ENCODE measurements at regions not wholly inside any gene's neighbourhood (a gene's known extent, or its start where the extent isn't known, plus 50 kb on each side); places are given as distances from the start of the nearest gene placed in this dataset.

GRCh38 chr18:55142410-55142809, 183.1 kb upstream of the CCDC68 start:
- intact Hi-C loops (cut with micrococcal nuclease) = no loop called here
- H3K36me3 Mint-ChIP-seq (ENCODE audit: low read depth) = no peaks in the 10 kb centered on the region
- H3K4me1 Mint-ChIP-seq (ENCODE audit: low read depth) = no peaks in the 10 kb centered on the region
- CTCF ChIA-PET = no interaction called here
- DNase-seq = no peak
- peaks cover 8% of the 10 kb centered on the region for H3K9me3 Mint-ChIP-seq
- no peak overlapping the region for H3K27ac Mint-ChIP-seq
- POLR2A ChIA-PET = no interaction called here
- no peak overlapping the region for H3K4me3 Mint-ChIP-seq
- peaks cover 4% of the 10 kb centered on the region for H3K27me3 Mint-ChIP-seq
- no peak for TF ChIP-seq CTCF (IDR thresholded peaks at IDR 0.05)
- ATAC-seq = no peak

- TF ChIP-seq CTCF (IDR thresholded peaks at IDR 0.05) = no peak
Observed at GRCh38 chr18:55141318-55141717, 182.1 kb upstream of the CCDC68 start.

GRCh38 chr18:55139836-55140235, 180.6 kb upstream of the CCDC68 start:
- DNase-seq (no peak), ATAC-seq (no peak)
- TF ChIP-seq CTCF (IDR thresholded peaks at IDR 0.05) = no peak
- Mint-ChIP-seq H3K4me3 (no peak overlapping the region), H3K27me3 (no peaks in the 10 kb centered on the region), H3K4me1 (ENCODE audit: low read depth) (no peaks in the 10 kb centered on the region), H3K9me3 (peaks cover 3% of the 10 kb centered on the region), H3K27ac (no peak overlapping the region), H3K36me3 (ENCODE audit: low read depth) (no peaks in the 10 kb centered on the region)
- ChIA-PET CTCF (no interaction called here), POLR2A (no interaction called here)
- intact Hi-C loops (cut with micrococcal nuclease) = no loop called here

More at GRCh38 chr18:55141318-55141717, 182.1 kb upstream of the CCDC68 start:
- H3K36me3 Mint-ChIP-seq (ENCODE audit: low read depth) = no peaks in the 10 kb centered on the region
- no peak for DNase-seq
- H3K9me3 Mint-ChIP-seq = peaks cover 8% of the 10 kb centered on the region
- POLR2A ChIA-PET = no interaction called here
- CTCF ChIA-PET = no interaction called here
- no peak overlapping the region for H3K27ac Mint-ChIP-seq
- no peak overlapping the region for H3K4me3 Mint-ChIP-seq
- H3K4me1 Mint-ChIP-seq (ENCODE audit: low read depth) = no peaks in the 10 kb centered on the region
- intact Hi-C loops (cut with micrococcal nuclease) = no loop called here
- H3K27me3 Mint-ChIP-seq = peaks cover 4% of the 10 kb centered on the region
- no peak for ATAC-seq

- no peaks in the 10 kb centered on the region for H3K27me3 Mint-ChIP-seq
- no peaks in the 10 kb centered on the region for H3K4me1 Mint-ChIP-seq (ENCODE audit: low read depth)
- ChIA-PET CTCF (no interaction called here), POLR2A (no interaction called here)
- TF ChIP-seq CTCF (IDR thresholded peaks at IDR 0.05) = no peak
- H3K36me3 Mint-ChIP-seq (ENCODE audit: low read depth) = no peaks in the 10 kb centered on the region
- intact Hi-C loops (cut with micrococcal nuclease) = no loop called here
- ATAC-seq (no peak), DNase-seq (no peak)
- H3K4me3 Mint-ChIP-seq = no peak overlapping the region
- H3K27ac Mint-ChIP-seq = no peak overlapping the region
- peaks cover 3% of the 10 kb centered on the region for H3K9me3 Mint-ChIP-seq
Observed at GRCh38 chr18:55139307-55139706, 180.0 kb upstream of the CCDC68 start.

- H3K36me3 Mint-ChIP-seq (ENCODE audit: low read depth) = no peaks in the 10 kb centered on the region
- intact Hi-C loops (cut with micrococcal nuclease) = no loop called here
- no peak for TF ChIP-seq CTCF (IDR thresholded peaks at IDR 0.05)
- DNase-seq (no peak), ATAC-seq (no peak)
- no peaks in the 10 kb centered on the region for H3K9me3 Mint-ChIP-seq
- no peaks in the 10 kb centered on the region for H3K27me3 Mint-ChIP-seq
- H3K4me3 Mint-ChIP-seq = no peak overlapping the region
- POLR2A ChIA-PET = no interaction called here
- CTCF ChIA-PET = no interaction called here
- no peak overlapping the region for H3K27ac Mint-ChIP-seq
- no peaks in the 10 kb centered on the region for H3K4me1 Mint-ChIP-seq (ENCODE audit: low read depth)
Observed at GRCh38 chr18:55138401-55138800, 179.1 kb upstream of the CCDC68 start.

All from activated CD8-positive, alpha-beta T cell treated with anti-CD3 and anti-CD28 coated beads for 36 hours (primary cell).